Uterus (tissue), 2 donors: ENCODE measurements at regions not wholly inside any gene's neighbourhood (a gene's known extent, or its start where the extent isn't known, plus 50 kb on each side); places are given as distances from the start of the nearest gene placed in this dataset.

ENCODE experiments used
- POLR2A ChIP-seq, 2 donors: fragments of 450-650 bp; IDR thresholded peaks; one replicate each; pipeline ENCODE4 v1.6.1; 2016; ENCODE audit warnings: antibody characterized with exemption in 2 of 2, mild to moderate bottlenecking in 1 of 2, moderate library complexity in 1 of 2
- TF ChIP-seq, protein P1 (sequence below), 4 experiments: fragments of 200-600 bp in 2 of 4; fragments of 450-650 bp in 2 of 4; sonication (generic) in 2 of 4; IDR thresholded peaks; one replicate each; pipeline ENCODE4 v1.5.1; 2016 to 2019; ENCODE audit warnings: antibody characterized with exemption in 4 of 4, mild to moderate bottlenecking in 2 of 4, moderate library complexity in 1 of 4

DNA sequence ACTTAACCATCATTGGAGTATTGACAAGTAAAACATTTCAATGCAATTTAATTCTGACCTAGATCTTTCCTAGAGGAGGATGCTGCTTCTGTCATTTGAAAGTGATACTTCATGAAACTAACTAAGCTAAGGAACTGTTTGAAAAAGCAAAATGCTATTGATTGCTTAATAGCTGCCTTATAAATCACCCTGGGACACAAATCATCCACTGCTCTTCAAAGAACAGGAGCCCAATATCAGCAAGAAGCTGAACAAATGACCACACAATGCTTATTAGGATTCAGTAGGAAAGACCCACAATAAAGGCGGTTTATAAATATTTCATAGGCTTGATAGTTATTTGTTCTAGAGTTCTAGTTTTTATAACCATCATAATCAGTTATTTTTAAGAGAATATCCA, 216.3 kb downstream of the TEX36 start:
- TF ChIP-seq, protein P1, sequence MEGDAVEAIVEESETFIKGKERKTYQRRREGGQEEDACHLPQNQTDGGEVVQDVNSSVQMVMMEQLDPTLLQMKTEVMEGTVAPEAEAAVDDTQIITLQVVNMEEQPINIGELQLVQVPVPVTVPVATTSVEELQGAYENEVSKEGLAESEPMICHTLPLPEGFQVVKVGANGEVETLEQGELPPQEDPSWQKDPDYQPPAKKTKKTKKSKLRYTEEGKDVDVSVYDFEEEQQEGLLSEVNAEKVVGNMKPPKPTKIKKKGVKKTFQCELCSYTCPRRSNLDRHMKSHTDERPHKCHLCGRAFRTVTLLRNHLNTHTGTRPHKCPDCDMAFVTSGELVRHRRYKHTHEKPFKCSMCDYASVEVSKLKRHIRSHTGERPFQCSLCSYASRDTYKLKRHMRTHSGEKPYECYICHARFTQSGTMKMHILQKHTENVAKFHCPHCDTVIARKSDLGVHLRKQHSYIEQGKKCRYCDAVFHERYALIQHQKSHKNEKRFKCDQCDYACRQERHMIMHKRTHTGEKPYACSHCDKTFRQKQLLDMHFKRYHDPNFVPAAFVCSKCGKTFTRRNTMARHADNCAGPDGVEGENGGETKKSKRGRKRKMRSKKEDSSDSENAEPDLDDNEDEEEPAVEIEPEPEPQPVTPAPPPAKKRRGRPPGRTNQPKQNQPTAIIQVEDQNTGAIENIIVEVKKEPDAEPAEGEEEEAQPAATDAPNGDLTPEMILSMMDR (IDR thresholded peaks at IDR 0.05), result no peak
- no peak for TF ChIP-seq POLR2A (IDR thresholded peaks at IDR 0.05)
